ENCODE measurements at regions not wholly inside any gene's neighbourhood (a gene's known extent, or its start where the extent isn't known, plus 50 kb on each side); places are given as distances from the start of the nearest gene placed in this dataset.
"Not testable (repeated sequence)": the region's sequence is repeated elsewhere in the genome, so short reads cannot be mapped to it uniquely, and the experiment has no call there.

GRCh38 chr1:229886636-229887035, 180.4 kb upstream of the GALNT2 start:
- DNase-seq (ENCODE audit: low spot score) = no peak

GRCh38 chr1:229887043-229887822, 179.8 kb upstream of the GALNT2 start:
- DNase-seq (ENCODE audit: low spot score) = peak; percentile 46

DNA sequence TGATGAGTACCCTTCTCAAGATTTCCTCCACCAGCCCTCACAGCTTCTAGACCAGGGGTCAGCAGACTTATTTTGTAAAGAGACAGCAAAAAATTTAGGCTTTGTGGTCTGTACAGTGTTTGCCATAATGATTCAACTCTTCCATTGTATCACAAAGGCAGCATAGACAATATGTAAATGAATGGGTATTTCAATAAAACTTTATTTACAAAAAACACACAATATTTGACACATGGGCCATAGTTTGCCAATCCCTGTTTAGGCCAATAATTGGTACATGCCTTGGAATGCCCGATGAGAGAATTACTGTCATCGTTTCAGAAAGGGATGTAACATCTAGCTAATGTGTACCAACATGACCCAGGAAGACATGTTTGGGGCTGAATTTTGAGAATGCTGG, 178.9 kb upstream of the GALNT2 start:
- DNase-seq (ENCODE audit: low spot score) = no peak

DNA sequence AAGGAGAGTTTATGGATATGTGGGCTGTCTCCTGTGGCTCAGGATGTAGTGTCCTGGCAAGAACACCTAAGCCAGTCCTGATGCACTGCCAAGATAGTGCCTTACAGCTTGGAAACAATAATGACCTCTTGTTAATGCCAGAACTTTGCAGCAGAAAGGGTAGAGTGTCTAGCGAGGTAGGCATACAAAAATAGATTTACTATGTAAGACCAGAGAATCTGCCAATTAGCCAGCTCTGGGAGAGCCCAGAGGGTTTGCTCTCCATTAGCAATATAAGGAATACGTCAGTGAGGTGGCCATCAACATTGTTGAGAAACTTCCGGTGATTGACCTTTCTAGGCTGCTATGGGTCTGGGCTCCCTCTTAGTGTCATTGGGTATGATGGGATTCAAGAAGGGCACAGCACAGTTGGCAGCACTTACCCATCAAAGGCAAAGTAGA, 178.5 kb upstream of the GALNT2 start:
- DNase-seq (ENCODE audit: low spot score) = no peak

- no peak for DNase-seq (ENCODE audit: low spot score)
Measured at GRCh38 chr1:229889031-229889517, 178.0 kb upstream of the GALNT2 start.

DNA sequence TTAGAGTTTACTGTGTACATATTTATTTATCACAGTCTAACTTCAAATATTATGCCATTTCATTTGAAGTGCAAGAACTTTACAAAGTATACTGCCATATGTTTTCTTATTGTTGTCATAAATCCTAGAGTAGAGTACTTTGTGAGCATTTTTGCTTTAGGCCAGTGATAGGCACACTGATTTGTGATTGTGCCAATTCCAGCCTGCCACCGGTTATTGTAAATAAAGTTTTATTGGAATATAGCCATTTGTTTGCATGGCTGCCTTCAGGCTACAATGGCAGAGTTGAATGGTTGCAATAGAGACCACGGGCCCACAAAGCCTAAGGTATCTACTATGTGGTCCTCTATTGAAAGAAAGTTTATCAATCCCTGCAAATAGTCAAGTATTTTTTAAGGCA, 175.8 kb upstream of the GALNT2 start:
- no peak for DNase-seq (ENCODE audit: low spot score)

DNA sequence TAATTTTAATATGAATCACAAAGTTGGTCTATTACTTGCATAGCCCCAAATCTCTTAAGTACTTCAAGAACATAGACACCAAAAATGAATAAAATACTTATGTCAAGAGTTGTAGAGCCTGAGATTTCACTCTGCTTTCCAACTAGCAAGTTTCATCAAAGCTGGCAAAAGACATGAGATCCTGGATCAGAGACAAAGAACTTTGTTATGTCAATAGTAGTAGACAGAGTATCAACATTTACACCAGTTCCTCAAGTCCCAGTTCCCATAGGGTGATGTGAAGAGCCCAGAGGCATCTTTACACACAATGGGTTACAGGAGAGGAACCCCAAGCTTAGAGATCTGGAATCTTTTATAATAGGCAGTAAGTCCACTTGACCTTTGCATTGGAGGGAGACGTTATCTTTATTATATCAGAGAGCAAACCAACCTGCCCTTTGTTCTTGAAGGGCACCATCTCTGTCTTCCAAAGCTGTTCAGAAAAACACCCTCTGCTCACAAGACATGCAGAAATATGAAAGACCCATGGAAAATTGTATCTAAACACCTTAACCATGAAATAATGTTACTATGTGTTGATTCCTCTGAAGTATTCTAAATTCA, 174.4 kb upstream of the GALNT2 start:
- DNase-seq (ENCODE audit: low spot score) = no peak

GRCh38 chr1:229893762-229894444, 173.1 kb upstream of the GALNT2 start:
- no peak for DNase-seq (ENCODE audit: low spot score)

GRCh38 chr1:229894532-229894931, 172.5 kb upstream of the GALNT2 start:
- DNase-seq (ENCODE audit: low spot score) = no peak

- no peak for DNase-seq (ENCODE audit: low spot score)
Measured at GRCh38 chr1:229895605-229896004, 171.4 kb upstream of the GALNT2 start.

- no peak for DNase-seq (ENCODE audit: low spot score)
Measured at GRCh38 chr1:229896306-229896705, 170.7 kb upstream of the GALNT2 start.

GRCh38 chr1:229896861-229897260, 170.2 kb upstream of the GALNT2 start:
- DNase-seq (ENCODE audit: low spot score) = no peak

DNA sequence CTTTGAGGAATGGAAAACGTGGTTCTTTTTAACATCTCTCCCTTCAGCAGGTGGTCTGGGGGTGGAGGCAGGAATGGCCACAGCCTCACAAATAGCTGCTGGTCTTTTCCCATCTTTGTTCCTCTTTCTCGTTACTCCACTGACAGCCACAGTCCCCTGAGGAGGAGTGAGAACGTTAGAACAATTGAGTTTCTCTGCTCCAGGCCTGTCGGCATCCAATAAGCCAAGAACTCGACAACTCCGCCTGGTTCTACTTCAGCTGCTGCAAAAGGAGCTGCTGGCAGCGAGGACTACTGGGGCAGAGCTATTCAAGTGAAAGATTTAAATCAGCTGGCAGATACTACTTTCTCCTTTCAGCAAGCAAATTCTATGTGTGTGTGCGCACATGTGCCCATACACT, 169.5 kb upstream of the GALNT2 start:
- peak; percentile 36 for DNase-seq (ENCODE audit: low spot score)

GRCh38 chr1:229900220-229900619, 166.8 kb upstream of the GALNT2 start:
- DNase-seq (ENCODE audit: low spot score) = no peak

DNA sequence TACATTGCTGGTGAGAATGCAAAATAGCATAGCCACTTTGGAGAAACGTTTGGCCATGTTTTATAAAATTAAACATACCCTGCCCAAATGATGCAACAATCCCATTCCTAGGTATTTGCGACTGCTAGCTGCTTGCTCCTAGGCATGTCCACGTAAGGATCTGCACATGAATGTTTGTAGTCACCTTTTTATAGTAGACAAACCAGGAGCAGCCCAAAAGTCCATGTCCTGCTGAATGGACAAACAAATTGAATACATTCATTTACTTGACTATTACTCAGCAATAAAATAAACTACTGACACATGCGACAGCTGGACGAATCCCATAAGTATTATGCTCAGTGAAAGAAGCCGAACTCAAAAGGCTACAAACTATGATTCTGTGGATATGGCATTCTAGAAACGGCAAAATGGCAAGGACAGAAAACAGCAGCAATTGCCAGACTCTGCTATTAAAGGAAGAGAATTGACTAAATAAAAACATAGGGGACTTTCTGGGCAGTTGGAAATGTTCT, 161.9 kb upstream of the GALNT2 start:
- no peak for DNase-seq (ENCODE audit: low spot score)

- DNase-seq (ENCODE audit: low spot score) = no peak
Measured at GRCh38 chr1:229905652-229906051, 161.4 kb upstream of the GALNT2 start.

DNA sequence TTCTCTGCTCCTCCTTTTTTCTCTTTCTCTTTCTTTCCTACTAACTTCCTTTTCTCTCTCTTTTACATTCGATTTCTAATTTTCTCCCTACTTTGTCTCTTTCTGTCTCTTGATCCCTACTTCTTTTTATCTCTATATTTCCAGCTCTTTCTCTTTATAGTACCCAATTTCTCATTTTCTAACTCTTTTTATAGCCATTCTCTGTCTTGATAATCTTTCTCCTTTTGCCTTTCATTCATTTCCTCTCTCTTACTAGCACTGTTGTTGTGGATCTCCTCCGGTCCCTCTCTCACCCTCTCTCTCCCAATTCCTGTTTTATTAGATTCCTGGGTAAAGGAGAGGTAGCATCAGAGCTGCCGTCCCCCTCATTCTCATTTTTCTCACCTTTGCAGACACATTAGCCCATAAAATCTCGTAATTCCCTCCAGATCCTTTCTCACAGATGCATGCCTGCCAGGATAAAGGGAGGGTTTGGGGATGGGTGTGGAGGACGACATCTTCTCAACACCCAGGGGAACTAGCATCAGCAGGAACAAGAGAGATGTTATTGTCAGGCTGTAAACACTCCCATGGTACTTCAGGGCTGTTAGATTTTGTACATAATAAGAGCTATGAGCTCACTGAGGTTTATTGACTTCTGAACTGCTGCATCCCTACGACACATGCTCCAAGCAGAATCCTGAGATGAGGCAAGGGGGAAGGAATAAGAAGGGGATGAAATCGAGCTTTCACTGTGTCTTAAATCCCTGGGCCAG, 159.0 kb upstream of the GALNT2 start:
- no peak for DNase-seq (ENCODE audit: low spot score)

- DNase-seq (ENCODE audit: low spot score) = no peak
Measured at GRCh38 chr1:229908689-229909088, 158.3 kb upstream of the GALNT2 start.

DNA sequence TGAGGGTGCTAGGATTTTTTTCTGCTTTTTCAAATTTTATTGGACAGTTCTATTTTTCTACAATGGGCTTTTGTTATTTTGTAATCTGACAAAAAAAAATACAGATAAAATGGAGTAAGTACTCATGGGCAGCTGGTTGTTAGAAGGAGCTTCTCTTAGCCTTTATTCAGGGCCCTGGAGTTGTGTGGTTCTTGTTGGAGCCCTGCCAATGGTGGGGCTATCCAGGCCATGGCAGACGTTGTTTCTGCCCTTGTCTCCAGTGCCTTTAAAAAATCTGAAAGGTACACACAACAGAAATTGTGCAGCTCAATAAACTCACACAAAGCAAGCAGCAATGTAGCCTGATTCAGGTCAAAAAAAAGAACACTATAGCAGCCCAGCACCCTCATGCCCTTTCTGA, 153.5 kb upstream of the GALNT2 start:
- DNase-seq (ENCODE audit: low spot score) = no peak

GRCh38 chr1:229919488-229919887, 147.6 kb upstream of the GALNT2 start:
- not testable (repeated sequence) for DNase-seq (ENCODE audit: low spot score)

GRCh38 chr1:229920683-229921082, 146.4 kb upstream of the GALNT2 start:
- DNase-seq (ENCODE audit: low spot score) = no peak

DNA sequence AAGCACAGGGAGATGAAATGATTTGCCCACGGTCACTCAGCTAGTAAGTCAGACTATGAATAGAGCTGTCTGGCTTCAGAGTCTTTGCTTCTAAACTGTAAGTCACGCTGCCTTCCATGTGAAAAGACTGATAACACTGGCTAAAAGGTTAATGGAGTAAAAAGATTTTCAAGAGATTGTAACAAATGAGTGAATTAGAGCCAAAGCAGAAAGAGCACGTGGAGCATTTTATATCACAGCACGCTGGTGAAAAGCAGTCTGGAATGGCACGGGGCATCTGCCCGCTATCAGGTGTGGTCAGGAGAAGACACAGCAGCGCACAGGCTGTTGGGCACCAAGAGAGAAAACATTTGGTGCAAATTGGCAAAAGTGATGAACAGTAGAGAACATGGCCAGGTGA, 144.8 kb upstream of the GALNT2 start:
- no peak for DNase-seq (ENCODE audit: low spot score)

Measured in Ammon's horn (tissue), 1 donor.